K562 (cell line): ENCODE measurements at regions not wholly inside any gene's neighbourhood (a gene's known extent, or its start where the extent isn't known, plus 50 kb on each side); places are given as distances from the start of the nearest gene placed in this dataset.

Experiments used
- ATAC-seq: fragments of 200-7000 bp; cut with Tn5 transposase; 3 replicates; pipeline ENCODE4 v1.9.1; 2020; ENCODE audit warnings: moderate library complexity
- BruUV-seq: library from RNA; stranded (reverse); fragments of 400-500 nt; replicated peaks from 2 replicates; lab custom pipeline; 2021; lab: Mats Ljungman, UMichigan
- CTCF ChIA-PET: fragments of 300-600 bp; formaldehyde crosslinking; extraction: SDS; loops from one replicate; lab custom pipeline; 2021; ENCODE audit warnings: low intra/inter-chr PET ratio; lab: Yijun Ruan, JAX
- POLR2A ChIA-PET: fragments of 300-600, 350-650 bp; sonication (Branson Sonifier 250); formaldehyde crosslinking; extraction: SDS; loops from one replicate; lab custom pipeline; 2021; ENCODE audit warnings: antibody characterized with exemption, inconsistent platforms; lab: Yijun Ruan, JAX
- DNase-seq, 4 experiments: peaks; one replicate each; pipeline versions ENCODE4 v3.0.0 to v3.0.0-alpha.2; 2011 to 2018; ENCODE audit warnings: low spot score in 3 of 4, mixed read lengths in 3 of 4; ENCODE audit errors: extremely low read depth in 1 of 4
- FAIRE-seq: peaks from 2 replicates; lab custom pipeline; 2011; peaks lifted over from hg19 to GRCh38; lab: Jason Lieb, UNC
- H2AFZ ChIP-seq: 2 replicates; pipeline ENCODE4 v1.6.0; 2011; ENCODE audit warnings: low read depth, low read length, control low read depth, inconsistent platforms
- H3K27ac ChIP-seq: fragments of 200-600 bp; 3 replicates; pipeline ENCODE4 v1.8.0; 2011; ENCODE audit warnings: low read depth, mild to moderate bottlenecking, control low read depth, inconsistent platforms, low read length, moderate library complexity, mixed read lengths; ENCODE audit errors: extremely low read depth
- H3K27me3 ChIP-seq, 2 experiments: fragments of 300-600 bp in 1 of 2; 2 replicates in 1 of 2; 3 replicates in 1 of 2; pipeline versions ENCODE4 v1.6.0 to v1.8.0; 2011; ENCODE audit warnings: inconsistent platforms in 2 of 2, low read length in 2 of 2, mild to moderate bottlenecking in 1 of 2, mixed read lengths in 1 of 2, moderate library complexity in 1 of 2; ENCODE audit not compliant: control insufficient read depth in 2 of 2, insufficient read depth in 2 of 2
- H3K36me3 ChIP-seq: fragments of 300-600 bp; 3 replicates; pipeline ENCODE4 v1.8.0; 2011; ENCODE audit warnings: mild to moderate bottlenecking, low read length, inconsistent platforms; ENCODE audit not compliant: control insufficient read depth, insufficient read depth
- H3K4me1 ChIP-seq, 2 experiments: fragments of 200-600 bp in 1 of 2; replicated peaks in 1 of 2; 2 replicates in 1 of 2; 3 replicates in 1 of 2; pipeline versions ENCODE4 v1.5.1 to v1.8.0; 2011; ENCODE audit warnings: inconsistent platforms in 2 of 2, low read length in 2 of 2, mild to moderate bottlenecking in 1 of 2, mixed read lengths in 1 of 2, moderate library complexity in 1 of 2; ENCODE audit not compliant: control insufficient read depth in 2 of 2, insufficient read depth in 2 of 2
- H3K4me2 ChIP-seq: 2 replicates; pipeline ENCODE4 v1.6.1; 2011; ENCODE audit warnings: low read length, control low read depth, inconsistent platforms, mixed read lengths; ENCODE audit not compliant: insufficient read depth
- H3K4me3 ChIP-seq: fragments of 200-600 bp; sonication (generic), shearing (Covaris generic); 2 replicates; pipeline ENCODE4 v1.5.1; 2016; ENCODE audit warnings: control low read depth, inconsistent platforms
- H3K79me2 ChIP-seq: fragments of 200-600 bp; 3 replicates; pipeline ENCODE4 v1.8.0; 2011; ENCODE audit warnings: low read length, inconsistent platforms; ENCODE audit not compliant: control insufficient read depth, insufficient read depth
- H3K9ac ChIP-seq, 2 experiments: 2 replicates each; pipeline versions ENCODE4 v1.6.0 to v1.6.1; 2011; ENCODE audit warnings: low read depth in 2 of 2, low read length in 2 of 2, control low read depth in 1 of 2, inconsistent platforms in 1 of 2, mild to moderate bottlenecking in 1 of 2, mixed read lengths in 1 of 2; ENCODE audit not compliant: insufficient read depth in 1 of 2
- H3K9me1 ChIP-seq: one replicate; pipeline ENCODE4 v1.6.0; 2011; ENCODE audit warnings: inconsistent platforms, mild to moderate bottlenecking, low read length, moderate library complexity; ENCODE audit not compliant: control insufficient read depth, insufficient read depth
- H3K9me3 ChIP-seq: replicated peaks from 2 replicates; pipeline ENCODE4 v1.5.1; 2011; ENCODE audit warnings: low read depth, low read length, inconsistent platforms; ENCODE audit not compliant: control insufficient read depth, insufficient read depth
- H4K20me1 ChIP-seq: replicated peaks from 2 replicates; pipeline ENCODE4 v1.6.1; 2011; ENCODE audit warnings: low read length, inconsistent platforms, mixed read lengths; ENCODE audit not compliant: control insufficient read depth, insufficient read depth
- ATF1 ChIP-seq, 2 experiments: fragments of 450-650 bp in 1 of 2; IDR thresholded peaks; 2 replicates each; pipeline ENCODE4 v1.6.1; 2016; ENCODE audit warnings: missing compliant biosample characterization in 1 of 2, missing genetic modification characterization in 1 of 2
- E2F3 ChIP-seq: fragments of 250-450 bp; sonication (Bioruptor Pico); IDR thresholded peaks from 2 replicates; pipeline ENCODE4 v1.4.0; 2020; ENCODE audit warnings: mild to moderate bottlenecking
- IRF1 ChIP-seq: sonication (generic); formaldehyde crosslinking; IDR thresholded peaks from 2 replicates; pipeline ENCODE4 v1.8.0; 2022; ENCODE audit warnings: missing genetic modification reagents, mild to moderate bottlenecking, borderline replicate concordance
- KLF16 ChIP-seq: IDR thresholded peaks from 2 replicates; pipeline ENCODE4 v1.6.1; 2016; ENCODE audit warnings: antibody characterized with exemption
- PATZ1 ChIP-seq: fragments of 250-450 bp; sonication (Bioruptor Pico); IDR thresholded peaks from 2 replicates; pipeline ENCODE4 v1.5.0; 2020; ENCODE audit warnings: mild to moderate bottlenecking, borderline replicate concordance
- PCBP2 ChIP-seq: fragments of 200-400 bp; formaldehyde crosslinking; IDR thresholded peaks from 2 replicates; pipeline ENCODE4 v1.6.1; 2018; ENCODE audit warnings: low read length, low read depth, mild to moderate bottlenecking, moderate library complexity; ENCODE audit not compliant: poor library complexity, severe bottlenecking
- POLR2H ChIP-seq: IDR thresholded peaks from 2 replicates; pipeline ENCODE4 v1.6.1; 2016; ENCODE audit warnings: missing genetic modification characterization, low read depth, mild to moderate bottlenecking, control low read depth, missing compliant biosample characterization, moderate library complexity
- PRMT5 ChIP-seq: sonication (generic); formaldehyde crosslinking; IDR thresholded peaks from 2 replicates; pipeline ENCODE4 v1.5.0; 2020; ENCODE audit warnings: missing genetic modification reagents
- RBM39 ChIP-seq: fragments of 200-400 bp; formaldehyde crosslinking; optimal IDR thresholded peaks from 2 replicates; pipeline ENCODE3; 2018; ENCODE audit warnings: low read depth, low read length
- SAP30 ChIP-seq: fragments of 200-600 bp; sonication (generic); IDR thresholded peaks from 2 replicates; pipeline ENCODE4 v1.6.1; 2012; ENCODE audit warnings: borderline replicate concordance, low read depth, mild to moderate bottlenecking, moderate library complexity, low read length, control low read depth, inconsistent platforms; ENCODE audit not compliant: insufficient read depth, poor library complexity, severe bottlenecking
- ZBTB33 ChIP-seq: sonication (generic); formaldehyde crosslinking; IDR thresholded peaks from 2 replicates; pipeline ENCODE4 v1.8.1; 2023; ENCODE audit warnings: mild to moderate bottlenecking, missing genetic modification reagents
- ZNF280A ChIP-seq: fragments of 450-650 bp; IDR thresholded peaks from 2 replicates; pipeline ENCODE4 v1.6.1; 2018; ENCODE audit warnings: mild to moderate bottlenecking, low read depth; ENCODE audit not compliant: partially characterized antibody
- ZNF395 ChIP-seq: fragments of 200-800 bp; sonication (Bioruptor generic); IDR thresholded peaks from 2 replicates; pipeline ENCODE4 v1.6.1; 2017; ENCODE audit warnings: missing genetic modification characterization, missing compliant biosample characterization
- ZNF589 ChIP-seq: fragments of 200-800 bp; sonication (Bioruptor generic); IDR thresholded peaks from 2 replicates; pipeline ENCODE4 v1.6.1; 2016; ENCODE audit warnings: low read depth, missing genetic modification characterization, missing compliant biosample characterization
- WGBS: fragments of 100-300 bp; shearing (Covaris generic); methylation state at CpG from one replicate; pipeline ENCODE4 v1.1.6; 2016; ENCODE audit warnings: low coverage, mixed read lengths; ENCODE audit not compliant: insufficient coverage; ENCODE audit errors: missing lambda C conversion rate; 5-methylcytosine and 5-hydroxymethylcytosine counted together
- in situ Hi-C: fragments of 300-500 bp; cut with MboI; formaldehyde crosslinking; loops from 4 replicates; pipeline ENCODE4 v1.15.0; 2018; ENCODE audit warnings: inconsistent platforms, mixed read lengths
- intact Hi-C: fragments of 100-400 bp; cut with micrococcal nuclease; formaldehyde crosslinking; loops from 2 replicates; pipeline ENCODE4 v1.14.2; 2022

GRCh38 chr17:72409405-72410002, 288.7 kb downstream of the SOX9 start:
- 0% methylated on average over 2 of the region's 2 CpGs for WGBS
- no peaks in the 10 kb centered on the region for H3K4me1 ChIP-seq
- H3K4me2 ChIP-seq, result no peak overlapping the region
- no peaks in the 10 kb centered on the region for H3K9me1 ChIP-seq
- in situ Hi-C loops, result no loop called here
- ChIA-PET POLR2A (no interaction called here), CTCF (no interaction called here)
- ATAC-seq (no peak), DNase-seq (no peak), FAIRE-seq (no peak)
- intact Hi-C loops, result no loop called here
- no peaks in the 10 kb centered on the region for H3K79me2 ChIP-seq
- no peak overlapping the region for H3K27ac ChIP-seq
- H3K27me3 ChIP-seq, result no peaks in the 10 kb centered on the region; a peak in 1 of 5 replicates
- no TSS peak for BruUV-seq
- no peaks in the 10 kb centered on the region for H3K9me3 ChIP-seq
- H3K9ac ChIP-seq, result no peak overlapping the region
- H3K4me3 ChIP-seq, result no peak overlapping the region
- no peak overlapping the region for H2AFZ ChIP-seq
- H4K20me1 ChIP-seq, result no peaks in the 10 kb centered on the region
- no peaks in the 10 kb centered on the region for H3K36me3 ChIP-seq
- no peak for TF ChIP-seq ZBTB33
- TF ChIP-seq PATZ1 (CRISPR knock-in tag), result no peak
- no peak for TF ChIP-seq E2F3
- TF ChIP-seq PCBP2, result no peak
- no peak for TF ChIP-seq RBM39
- TF ChIP-seq POLR2H (tag), result no peak
- TF ChIP-seq KLF16, result no peak
- TF ChIP-seq ZNF589 (CRISPR knock-in tag), result no peak
- no peak for TF ChIP-seq ZNF395 (CRISPR knock-in tag)
- TF ChIP-seq IRF1 (CRISPR knock-in tag), result no peak
- no peak for TF ChIP-seq ATF1 (CRISPR knock-in tag; IDR thresholded peaks at IDR 0.05)
- TF ChIP-seq ATF1 (tag; IDR thresholded peaks at IDR 0.05), result no peak
- TF ChIP-seq PRMT5 (CRISPR knock-in tag), result no peak
- TF ChIP-seq ZNF280A, result no peak
- TF ChIP-seq SAP30, result no peak
